Fibroblast of villous mesenchyme (primary cell): ENCODE measurements at regions not wholly inside any gene's neighbourhood (a gene's known extent, or its start where the extent isn't known, plus 50 kb on each side); places are given as distances from the start of the nearest gene placed in this dataset.
A peak's percentile ranks its signal among the peaks of the same experiment; 100 is the strongest.

ENCODE experiments used
- DNase-seq: peaks from one replicate; pipeline ENCODE4 v3.0.0-alpha.2; 2010; ENCODE audit warnings: low read depth
- H3K4me3 ChIP-seq: 2 replicates; pipeline ENCODE4 v1.5.1; 2011; ENCODE audit warnings: low read depth, mild to moderate bottlenecking, low read length
- TF ChIP-seq, protein P1 (sequence below): IDR thresholded peaks from 2 replicates; pipeline ENCODE4 v1.5.1; 2012; ENCODE audit warnings: low read depth, mild to moderate bottlenecking, low read length; ENCODE audit not compliant: insufficient read depth

DNA sequence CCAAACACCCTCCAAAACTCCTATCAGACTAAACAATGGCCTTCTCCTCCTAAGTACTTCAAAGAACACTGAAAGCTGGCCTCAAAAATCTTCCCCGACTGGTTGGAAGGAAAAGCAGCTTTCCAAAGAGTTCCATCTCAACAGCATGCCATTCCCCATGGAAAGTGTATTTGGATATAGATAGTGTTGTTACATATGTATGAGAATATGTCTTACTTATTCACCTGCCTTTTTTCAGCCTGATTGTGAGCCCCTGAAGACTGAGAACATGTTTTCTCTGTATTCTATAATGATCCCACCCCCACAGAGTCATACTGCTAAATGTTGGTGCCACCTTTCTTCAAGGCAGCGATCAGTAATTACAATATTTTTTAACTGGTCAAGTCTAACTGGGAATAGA lies 185.4 kb upstream of the G2E3 start:
- DNase-seq, result no peak
- H3K4me3 ChIP-seq, result no peak overlapping the region
- TF ChIP-seq, protein P1, sequence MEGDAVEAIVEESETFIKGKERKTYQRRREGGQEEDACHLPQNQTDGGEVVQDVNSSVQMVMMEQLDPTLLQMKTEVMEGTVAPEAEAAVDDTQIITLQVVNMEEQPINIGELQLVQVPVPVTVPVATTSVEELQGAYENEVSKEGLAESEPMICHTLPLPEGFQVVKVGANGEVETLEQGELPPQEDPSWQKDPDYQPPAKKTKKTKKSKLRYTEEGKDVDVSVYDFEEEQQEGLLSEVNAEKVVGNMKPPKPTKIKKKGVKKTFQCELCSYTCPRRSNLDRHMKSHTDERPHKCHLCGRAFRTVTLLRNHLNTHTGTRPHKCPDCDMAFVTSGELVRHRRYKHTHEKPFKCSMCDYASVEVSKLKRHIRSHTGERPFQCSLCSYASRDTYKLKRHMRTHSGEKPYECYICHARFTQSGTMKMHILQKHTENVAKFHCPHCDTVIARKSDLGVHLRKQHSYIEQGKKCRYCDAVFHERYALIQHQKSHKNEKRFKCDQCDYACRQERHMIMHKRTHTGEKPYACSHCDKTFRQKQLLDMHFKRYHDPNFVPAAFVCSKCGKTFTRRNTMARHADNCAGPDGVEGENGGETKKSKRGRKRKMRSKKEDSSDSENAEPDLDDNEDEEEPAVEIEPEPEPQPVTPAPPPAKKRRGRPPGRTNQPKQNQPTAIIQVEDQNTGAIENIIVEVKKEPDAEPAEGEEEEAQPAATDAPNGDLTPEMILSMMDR, result no peak

DNA sequence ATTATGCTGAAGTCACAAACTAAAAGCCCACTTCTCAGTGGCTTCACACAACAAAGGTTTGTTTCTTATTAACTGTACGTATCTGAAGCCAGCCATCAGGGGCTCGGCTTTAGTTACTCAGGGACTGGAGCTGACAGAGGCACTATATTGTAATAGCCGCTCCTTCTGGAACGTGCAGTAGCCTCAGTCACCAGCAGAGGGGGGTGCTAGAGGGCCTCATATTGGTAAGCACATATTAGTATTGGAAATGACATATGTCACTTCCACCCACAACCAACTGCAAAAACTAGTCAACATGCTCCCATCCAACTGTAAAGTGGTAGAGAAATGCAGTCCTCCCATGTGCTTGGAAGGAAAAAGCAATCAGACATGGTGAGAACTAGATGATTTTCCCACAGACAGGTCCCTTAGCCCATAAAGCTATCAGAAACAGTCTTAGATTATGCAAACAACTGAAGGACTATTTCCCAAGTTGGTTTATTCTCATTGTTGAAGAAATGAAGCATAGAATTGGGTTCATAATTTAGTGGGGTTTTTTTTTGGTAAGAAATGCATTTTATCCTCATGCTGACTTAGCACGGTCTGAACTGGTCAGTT lies 183.6 kb upstream of the G2E3 start:
- TF ChIP-seq, protein P1, result peak; percentile 95
- peak; percentile 59 for DNase-seq
- no peak overlapping the region for H3K4me3 ChIP-seq

DNA sequence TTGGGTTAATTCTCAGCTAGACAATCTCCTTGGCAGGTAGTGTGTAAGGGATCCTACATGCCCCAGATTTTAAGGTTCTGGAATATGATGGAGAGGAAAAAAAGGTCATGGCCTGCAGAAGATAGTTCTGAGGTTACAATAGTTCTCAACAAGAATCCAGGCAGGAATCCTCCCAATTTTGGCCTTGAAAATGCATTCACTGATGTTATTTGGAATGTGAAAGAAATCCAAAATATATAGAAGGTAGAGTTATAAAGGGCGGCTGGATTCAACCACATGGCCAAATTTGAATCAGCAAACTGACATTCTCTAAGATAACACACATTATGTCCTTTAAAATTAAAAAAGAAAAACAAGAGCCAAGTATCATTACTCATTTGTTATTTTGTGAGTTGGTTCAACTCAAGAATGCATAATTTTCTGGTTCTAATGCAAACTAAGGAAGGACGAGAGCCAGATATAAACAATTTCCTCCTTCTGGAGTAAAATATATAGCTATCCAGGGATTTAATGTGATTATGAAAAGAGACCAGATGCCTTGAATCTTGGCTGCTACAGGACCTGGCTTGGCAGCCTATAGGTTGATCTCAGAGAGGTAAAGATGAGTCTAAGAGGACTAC lies 177.0 kb upstream of the G2E3 start:
- TF ChIP-seq, protein P1, result no peak
- H3K4me3 ChIP-seq, result no peak overlapping the region
- DNase-seq, result no peak

DNA sequence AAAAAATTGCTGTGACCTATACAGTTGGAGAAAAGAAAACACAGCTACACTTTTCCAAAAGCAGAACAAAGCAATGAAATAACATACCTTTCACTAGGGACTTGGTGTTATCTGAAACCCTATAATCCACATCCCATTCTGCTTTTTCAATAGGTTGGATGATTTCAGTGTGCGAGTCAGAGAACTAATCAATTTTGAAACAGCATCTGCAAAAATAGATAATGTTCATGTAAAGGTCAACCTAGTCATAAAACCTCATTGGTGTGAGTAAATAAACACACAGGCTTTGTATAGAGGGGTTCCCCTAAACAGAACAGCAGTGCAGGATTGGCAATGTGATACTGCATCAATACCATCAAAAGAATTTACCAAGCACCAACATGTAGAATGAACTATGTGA lies 173.0 kb upstream of the G2E3 start:
- no peak overlapping the region for H3K4me3 ChIP-seq
- DNase-seq, result no peak
- TF ChIP-seq, protein P1, result no peak

DNA sequence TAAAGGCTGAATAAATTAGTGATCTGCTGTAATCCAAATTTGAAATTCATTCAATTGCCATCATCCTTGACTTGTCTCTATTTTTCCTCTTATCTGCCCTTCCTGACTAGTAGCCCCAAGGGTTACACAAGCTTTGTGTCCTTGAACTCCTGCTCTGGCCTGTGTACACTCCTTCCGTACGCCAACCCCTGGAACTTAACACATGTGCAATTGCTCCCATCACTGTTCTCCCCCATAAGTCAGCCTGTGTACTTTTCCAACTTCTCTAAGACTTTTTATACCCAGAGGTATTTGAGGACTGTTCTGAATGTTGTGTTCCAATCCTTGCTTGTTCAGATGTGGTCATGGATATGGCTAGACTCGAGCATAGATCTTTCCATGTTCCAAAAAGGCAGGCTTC lies 171.1 kb upstream of the G2E3 start:
- TF ChIP-seq, protein P1, result no peak
- H3K4me3 ChIP-seq, result no peak overlapping the region
- DNase-seq, result no peak

DNA sequence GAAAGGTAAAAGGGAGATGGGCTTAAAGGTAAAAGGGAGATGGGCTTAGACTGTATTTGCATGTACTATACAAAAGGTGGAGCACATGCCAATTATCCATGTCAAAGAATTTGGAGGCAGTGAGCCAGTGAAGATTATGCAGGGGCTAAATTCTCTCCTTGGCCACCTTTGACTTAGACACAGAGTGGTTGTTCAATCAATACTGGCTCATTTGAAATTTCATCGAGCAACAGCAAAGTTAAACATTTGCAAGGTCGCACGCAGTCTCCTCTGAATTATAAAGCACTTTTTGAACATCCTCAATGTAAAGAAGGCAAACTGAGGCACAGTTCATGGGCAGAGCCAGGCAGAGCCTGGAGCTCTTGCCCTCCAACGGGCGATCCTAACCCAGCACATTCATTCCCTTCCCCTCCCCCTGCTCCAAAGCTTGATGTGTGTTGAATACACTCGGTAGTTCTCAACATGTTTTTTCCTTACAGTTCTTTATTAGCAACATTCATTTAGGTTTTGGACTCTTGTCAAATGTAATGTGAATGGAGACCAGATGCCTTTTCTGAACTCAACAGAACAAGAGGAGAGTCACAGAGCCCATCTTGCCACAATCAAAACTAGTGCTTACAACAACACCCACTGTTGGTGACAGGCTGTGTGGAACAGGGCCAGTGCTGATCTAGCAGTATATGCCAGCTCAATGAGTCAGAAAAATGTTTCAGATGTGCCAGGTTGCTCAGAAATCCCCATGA lies 169.7 kb upstream of the G2E3 start:
- TF ChIP-seq, protein P1, result no peak
- no peak overlapping the region for H3K4me3 ChIP-seq
- no peak for DNase-seq
